NT2/D1 (cell line): ENCODE measurements at regions not wholly inside any gene's neighbourhood (a gene's known extent, or its start where the extent isn't known, plus 50 kb on each side); places are given as distances from the start of the nearest gene placed in this dataset.

Source experiments
- SUZ12 ChIP-seq: IDR thresholded peaks from 2 replicates; pipeline ENCODE4 v1.6.1; 2011; ENCODE audit not compliant: insufficient read length, insufficient read depth; ENCODE audit errors: extremely low read depth
- YY1 ChIP-seq: IDR thresholded peaks from 2 replicates; pipeline ENCODE4 v1.6.1; 2011; ENCODE audit not compliant: insufficient read length, insufficient read depth
- ZNF274 ChIP-seq: IDR thresholded peaks from 2 replicates; pipeline ENCODE4 v1.6.1; 2011; ENCODE audit warnings: mild to moderate bottlenecking, low read depth, low read length

- no peak for TF ChIP-seq SUZ12
- TF ChIP-seq YY1: no peak
- no peak for TF ChIP-seq ZNF274
Observed at GRCh38 chr5:136738829-136739228, 373.5 kb upstream of the TRPC7 start.
